ENCODE measurements at regions not wholly inside any gene's neighbourhood (a gene's known extent, or its start where the extent isn't known, plus 50 kb on each side); places are given as distances from the start of the nearest gene placed in this dataset.

DNA sequence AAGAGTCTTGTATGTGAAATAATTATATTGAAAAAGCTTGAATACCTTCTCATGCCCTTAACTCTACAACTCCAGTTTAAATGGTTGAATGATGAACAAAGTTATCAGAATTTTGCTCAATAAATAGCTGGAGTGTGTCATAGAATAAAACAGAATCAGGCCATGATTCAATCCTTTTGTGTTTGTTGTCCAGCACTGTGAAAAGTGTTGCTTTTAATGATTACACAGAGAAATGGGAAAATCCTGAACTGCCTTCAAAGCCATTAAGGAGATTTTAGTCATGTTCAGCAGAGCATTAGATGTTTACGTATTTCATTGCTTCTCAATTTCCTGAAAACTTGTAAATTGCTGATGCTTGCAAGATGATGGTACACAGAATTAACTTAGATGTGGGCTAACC lies 262.9 kb upstream of the BTBD3 start:
- TF ChIP-seq, protein P1, sequence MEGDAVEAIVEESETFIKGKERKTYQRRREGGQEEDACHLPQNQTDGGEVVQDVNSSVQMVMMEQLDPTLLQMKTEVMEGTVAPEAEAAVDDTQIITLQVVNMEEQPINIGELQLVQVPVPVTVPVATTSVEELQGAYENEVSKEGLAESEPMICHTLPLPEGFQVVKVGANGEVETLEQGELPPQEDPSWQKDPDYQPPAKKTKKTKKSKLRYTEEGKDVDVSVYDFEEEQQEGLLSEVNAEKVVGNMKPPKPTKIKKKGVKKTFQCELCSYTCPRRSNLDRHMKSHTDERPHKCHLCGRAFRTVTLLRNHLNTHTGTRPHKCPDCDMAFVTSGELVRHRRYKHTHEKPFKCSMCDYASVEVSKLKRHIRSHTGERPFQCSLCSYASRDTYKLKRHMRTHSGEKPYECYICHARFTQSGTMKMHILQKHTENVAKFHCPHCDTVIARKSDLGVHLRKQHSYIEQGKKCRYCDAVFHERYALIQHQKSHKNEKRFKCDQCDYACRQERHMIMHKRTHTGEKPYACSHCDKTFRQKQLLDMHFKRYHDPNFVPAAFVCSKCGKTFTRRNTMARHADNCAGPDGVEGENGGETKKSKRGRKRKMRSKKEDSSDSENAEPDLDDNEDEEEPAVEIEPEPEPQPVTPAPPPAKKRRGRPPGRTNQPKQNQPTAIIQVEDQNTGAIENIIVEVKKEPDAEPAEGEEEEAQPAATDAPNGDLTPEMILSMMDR (IDR thresholded peaks at IDR 0.05): no peak
- TF ChIP-seq EZH2phosphoT487 (IDR thresholded peaks at IDR 0.05): no peak
